Medulla oblongata (tissue), 1 donor: ENCODE measurements at regions not wholly inside any gene's neighbourhood (a gene's known extent, or its start where the extent isn't known, plus 50 kb on each side); places are given as distances from the start of the nearest gene placed in this dataset.
A peak's percentile ranks its signal among the peaks of the same experiment; 100 is the strongest.
"Not testable (repeated sequence)": the region's sequence is repeated elsewhere in the genome, so short reads cannot be mapped to it uniquely, and the experiment has no call there.

Source experiments
- DNase-seq: peaks from one replicate; pipeline ENCODE4 v3.0.0-alpha.2; 2015; ENCODE audit errors: extremely low spot score

DNA sequence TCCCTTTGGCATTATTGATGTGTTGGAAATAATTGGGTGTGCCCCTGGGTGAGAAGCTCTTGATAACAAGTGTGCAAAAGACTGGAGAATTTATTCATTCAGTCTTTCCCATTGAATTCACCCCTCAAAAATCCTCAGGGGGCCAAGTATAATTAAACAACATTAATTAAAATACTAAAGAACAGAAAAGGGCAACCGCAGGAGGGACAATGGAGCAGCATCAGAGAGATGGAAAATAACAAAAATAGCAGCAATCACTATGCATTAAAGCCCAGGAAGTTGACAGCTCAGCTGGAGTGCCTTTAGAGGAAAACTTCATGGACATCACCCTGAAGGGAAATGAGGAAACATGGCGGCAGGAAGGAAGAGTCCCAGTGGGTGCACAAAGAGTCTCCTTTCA lies 227.6 kb downstream of the MINAR1 start:
- no peak for DNase-seq

- no peak for DNase-seq
Measured at GRCh38 chr15:79661411-79661810, 229.3 kb downstream of the MINAR1 start.

DNA sequence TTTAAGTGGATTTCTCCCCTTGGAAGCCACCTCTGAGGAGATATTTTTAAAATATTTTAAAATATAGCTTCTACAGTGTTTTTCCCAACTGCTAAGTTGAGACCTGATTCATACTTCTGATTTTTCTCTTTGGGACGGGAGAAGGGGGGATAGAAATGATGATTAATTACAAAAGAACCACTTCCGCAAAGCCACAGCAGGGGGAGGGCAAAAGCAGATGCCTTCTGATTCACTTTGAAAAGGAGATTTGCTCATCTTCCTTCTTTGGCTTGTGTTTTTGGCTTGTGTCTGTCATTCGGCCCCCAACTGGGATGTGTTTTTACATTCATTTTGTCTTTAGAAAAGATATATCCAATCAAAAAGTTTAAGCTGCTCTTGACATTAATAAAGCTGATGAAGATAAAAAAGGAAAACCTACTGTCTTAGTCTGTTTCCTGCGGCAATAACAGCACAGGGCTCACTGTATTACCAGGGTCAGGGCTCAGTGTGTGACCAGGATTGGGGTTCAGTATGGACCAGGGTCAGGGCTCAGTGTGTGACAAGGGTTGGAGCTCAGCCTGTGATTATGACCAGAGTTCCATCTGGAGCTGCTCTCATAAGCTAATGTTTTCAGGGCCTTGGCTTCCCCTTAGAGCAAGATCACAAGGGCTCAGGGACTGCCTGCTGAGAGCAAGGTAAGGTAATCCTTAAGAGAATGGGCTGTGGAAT lies 223.2 kb downstream of the MTHFS start:
- peak; percentile 5 for DNase-seq

DNA sequence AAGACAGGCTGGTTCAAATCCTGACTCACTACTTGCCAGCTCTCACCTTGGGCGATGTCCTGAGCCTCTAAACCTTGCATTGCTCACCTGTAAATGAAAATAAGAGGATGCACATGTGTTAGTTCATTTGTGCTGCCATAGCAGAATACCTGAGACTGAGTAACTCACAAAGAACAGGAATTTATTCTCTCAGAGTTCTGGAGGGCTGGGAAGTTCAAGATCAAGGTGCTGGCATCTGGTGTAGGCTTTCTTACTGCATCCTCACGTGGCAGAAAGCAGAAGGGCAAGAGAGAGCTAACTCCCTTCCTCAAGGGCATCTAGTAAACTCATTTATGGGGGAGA lies 222.7 kb downstream of the MTHFS start:
- no peak for DNase-seq

GRCh38 chr15:79675982-79676381 lies 220.8 kb downstream of the MTHFS start:
- no peak for DNase-seq

- no peak for DNase-seq
Measured at GRCh38 chr15:79676621-79677020, 220.2 kb downstream of the MTHFS start.

DNA sequence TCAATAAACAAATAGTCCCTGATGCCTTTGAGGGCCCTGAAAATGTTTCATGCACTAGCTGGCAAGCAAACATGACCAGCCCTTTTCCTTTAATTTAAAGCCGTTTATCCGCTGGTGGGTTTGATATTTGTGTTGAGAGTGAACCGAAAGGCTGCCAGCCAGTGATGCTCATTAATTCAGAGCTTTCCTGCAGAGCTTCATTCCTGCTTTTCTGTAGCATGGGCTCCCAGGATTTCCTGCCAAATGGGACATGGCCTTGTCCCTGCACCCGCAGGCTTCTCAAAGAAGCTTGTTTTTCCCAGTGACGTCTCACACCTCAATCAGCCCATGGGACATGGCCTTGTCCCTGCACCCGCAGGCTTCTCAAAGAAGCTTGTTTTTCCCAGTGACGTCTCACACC lies 219.6 kb downstream of the MTHFS start:
- peak; percentile 4 for DNase-seq

DNA sequence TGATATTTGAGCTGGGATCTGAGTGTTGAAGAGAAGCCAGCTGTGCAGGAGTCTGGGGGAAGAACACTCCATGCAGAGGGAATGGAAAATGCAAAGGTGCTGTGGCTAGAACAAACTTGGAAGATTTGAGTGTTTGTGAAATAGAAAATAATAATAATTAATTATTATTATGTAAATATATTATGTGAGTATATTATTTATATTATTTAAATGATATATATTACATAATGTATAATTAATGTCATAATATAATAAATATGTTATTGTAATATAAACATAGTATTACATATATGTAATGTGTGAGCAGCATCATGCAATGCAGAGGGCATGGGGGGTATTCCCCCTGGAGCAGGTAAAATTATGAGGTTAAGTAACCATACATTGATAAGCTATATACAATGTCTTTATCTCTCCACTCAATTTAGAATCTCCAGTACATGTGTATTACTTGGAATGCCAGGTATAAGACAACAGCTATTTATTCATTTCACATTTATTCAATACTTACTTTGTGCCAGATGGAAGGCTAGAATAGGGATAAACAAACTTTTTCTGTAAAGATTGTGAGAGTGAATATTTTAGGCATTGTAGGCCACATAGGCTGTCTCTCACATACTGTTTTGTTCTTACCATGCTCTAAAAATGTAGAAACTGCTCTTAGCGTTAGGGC lies 218.6 kb downstream of the MTHFS start:
- no peak for DNase-seq

DNA sequence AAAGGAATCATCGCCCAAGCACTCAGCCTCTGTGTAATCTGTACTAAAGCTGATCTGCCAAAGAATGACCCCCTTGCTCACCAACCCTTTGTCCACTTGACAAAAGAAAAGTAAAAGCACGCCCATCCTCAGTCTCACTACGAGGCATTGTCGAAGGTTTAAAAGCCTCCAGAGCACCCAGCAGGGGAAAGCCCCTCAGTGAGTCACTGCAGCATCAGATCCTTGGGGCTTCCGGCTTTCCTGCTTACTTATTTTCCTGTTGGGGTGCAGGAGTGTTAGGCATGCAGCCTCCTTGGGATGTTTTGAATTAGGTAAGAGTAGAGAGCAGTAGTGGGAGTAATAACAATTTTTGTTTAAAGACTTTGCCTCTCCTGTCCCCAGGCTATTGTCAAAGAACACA lies 216.1 kb downstream of the MTHFS start:
- no peak for DNase-seq

GRCh38 chr15:79682285-79682684 lies 214.5 kb downstream of the MTHFS start:
- DNase-seq, result peak; percentile 54

- DNase-seq, result no peak
Measured at GRCh38 chr15:79682851-79683288, 213.9 kb downstream of the MTHFS start.

DNA sequence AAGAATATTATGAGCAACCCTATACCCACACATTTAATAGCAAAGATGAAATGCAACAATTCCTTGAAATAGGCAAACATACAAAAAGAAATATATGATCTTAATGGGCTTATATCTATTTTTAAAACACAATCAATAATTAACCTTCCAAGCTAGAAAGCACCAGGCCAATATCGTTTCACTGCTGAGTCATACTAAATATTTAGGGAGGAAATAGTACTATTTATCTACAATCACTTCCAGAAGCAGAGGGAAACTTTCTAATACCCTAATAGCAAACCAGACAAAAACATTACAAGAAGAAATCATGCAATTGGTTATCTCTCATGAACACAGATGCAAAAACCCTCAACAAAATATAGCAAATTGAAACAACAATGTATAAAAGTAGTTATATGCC lies 207.8 kb downstream of the MTHFS start:
- no peak for DNase-seq

DNA sequence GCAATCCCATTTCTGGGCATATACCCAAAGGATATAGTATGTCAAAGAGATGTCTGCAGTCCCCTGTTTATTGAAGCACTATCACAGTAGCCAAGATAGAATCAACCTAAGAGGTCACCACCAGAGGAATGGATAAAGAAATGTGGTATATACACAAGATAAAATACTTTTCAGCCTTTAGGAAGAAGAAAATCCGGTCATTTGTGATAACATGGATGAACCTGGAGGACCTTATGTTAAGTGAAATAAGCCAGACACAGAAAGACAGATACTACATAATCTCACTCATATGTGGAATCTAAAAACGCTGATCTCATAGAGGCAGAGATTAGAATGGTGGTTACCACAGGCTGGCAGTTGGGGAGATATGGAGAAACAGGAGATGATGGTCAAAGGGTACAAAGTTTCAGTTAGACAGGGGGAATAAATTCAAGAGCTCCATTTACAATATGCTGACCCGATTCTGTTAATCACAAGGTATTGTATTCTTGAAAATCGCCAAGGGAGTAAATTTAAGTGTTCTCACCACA lies 195.8 kb downstream of the MTHFS start:
- no peak for DNase-seq

DNA sequence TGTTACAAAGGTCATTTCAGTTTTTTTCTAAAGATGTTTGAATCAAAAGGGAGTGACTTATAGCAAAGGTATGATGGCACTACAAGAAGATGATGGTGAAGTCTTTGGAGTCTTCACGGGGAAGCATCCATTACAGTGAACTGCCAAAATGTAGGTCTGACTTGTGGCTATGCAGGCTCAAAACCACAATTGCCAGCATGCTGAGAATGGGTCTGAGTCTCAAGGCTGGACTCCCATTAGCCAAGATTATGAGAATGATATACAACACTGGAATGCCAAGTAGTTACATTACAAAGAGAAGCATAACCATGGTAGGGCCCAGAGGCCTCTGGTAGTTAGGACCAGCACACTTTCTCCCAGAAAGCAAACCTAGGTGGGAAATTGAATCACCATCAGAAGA lies 194.2 kb downstream of the MTHFS start:
- DNase-seq, result no peak

DNA sequence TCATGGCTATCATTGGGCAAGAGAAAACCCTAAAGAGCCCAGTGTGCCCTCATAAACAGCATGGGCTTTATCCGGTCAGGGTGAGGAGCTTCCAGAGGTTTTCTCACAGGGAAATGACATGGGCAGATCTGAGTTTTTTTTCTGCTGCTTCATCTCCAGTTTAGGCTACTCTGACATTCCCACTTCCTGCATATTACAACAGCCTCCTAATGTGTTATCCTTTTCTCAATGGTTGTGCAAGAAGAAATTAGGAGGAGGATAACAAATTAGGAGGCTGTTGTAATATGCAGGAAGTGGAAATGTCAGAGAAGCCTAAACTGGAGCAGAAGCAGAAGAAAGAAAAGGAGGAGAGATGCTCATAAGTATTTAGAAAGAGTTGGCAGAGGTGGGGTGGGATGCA lies 175.6 kb downstream of the MTHFS start:
- DNase-seq, result no peak

DNA sequence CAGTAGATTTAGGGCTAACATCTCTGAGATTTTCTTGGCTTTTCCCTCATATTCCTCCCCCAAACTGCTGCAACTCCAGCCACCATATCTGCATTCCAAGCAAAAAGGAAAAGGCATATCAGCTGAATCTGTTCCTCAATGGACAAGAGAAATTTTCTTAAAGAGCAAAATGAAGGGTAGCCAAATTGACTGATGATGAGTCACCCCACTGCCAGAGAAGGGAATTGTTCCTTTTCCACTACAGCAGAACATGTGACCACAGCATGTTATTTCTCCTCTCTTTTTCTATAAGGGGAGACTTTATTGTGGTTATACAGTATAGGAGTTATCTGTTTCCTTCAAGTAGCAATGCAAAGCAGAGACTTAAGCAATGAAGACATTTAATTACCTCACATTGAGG lies 172.5 kb downstream of the MTHFS start:
- no peak for DNase-seq

DNA sequence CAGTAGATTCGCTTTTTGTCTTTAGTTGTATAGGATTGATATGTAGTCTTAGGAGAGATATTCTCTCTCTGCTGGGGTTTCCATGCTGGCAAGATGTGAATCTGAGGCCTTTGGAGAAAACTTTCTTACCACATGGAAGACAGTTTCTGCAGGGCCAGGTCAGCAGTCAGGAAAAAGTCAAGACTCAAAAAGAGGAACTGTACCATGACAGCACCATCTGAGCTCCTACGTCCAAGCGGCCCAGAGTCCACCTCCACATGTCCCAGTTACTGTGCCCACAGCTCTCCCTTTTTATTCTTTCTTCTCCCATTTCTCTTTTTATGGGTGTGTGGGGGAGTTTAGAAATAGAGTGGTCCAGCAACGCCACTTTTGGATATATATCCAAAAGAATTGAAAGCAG lies 172.0 kb downstream of the MTHFS start:
- DNase-seq, result peak; percentile 5

DNA sequence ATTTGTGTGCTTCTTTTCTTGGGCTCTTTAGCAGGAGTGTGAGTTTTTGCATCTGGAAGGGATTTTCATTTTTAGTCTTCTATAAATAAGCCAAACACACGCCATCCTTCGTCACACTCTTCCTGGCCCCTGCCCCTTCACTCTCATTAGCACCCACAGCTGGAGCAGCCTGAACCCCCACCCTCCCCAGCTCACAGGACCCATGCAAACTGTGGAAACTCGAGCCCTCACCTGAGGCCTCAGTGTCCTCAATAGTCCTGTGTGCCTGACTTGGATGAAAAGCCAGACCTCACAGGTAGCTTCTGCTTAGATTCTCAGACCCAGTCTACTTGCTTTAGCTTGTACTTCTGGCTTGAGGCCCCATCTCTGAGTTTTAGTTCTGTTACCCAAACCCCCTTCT lies 167.9 kb downstream of the MTHFS start:
- DNase-seq, result no peak

- no peak for DNase-seq
Measured at GRCh38 chr15:79736435-79737000, 160.3 kb downstream of the MTHFS start.

- DNase-seq, result no peak
Measured at GRCh38 chr15:79738143-79738542, 158.7 kb downstream of the MTHFS start.

DNA sequence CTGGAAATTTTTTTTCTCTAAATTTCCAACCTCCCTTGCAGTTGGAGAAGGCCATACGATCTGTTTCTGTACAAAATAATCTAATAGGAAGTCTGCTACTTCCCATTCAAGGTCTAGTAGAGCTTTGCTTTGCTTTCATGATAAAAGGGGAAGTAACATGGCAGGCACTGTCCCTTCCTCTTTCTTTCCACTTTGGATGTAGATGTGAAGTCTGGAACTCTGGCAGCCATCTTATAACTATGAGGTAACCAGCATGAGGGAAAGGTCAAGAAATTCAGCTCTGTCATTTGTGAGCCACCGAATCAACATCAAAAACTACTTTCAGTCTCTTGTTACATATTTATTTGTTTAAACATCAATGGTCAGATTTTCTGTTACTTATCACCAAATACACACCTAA lies 156.3 kb downstream of the MTHFS start:
- no peak for DNase-seq

DNA sequence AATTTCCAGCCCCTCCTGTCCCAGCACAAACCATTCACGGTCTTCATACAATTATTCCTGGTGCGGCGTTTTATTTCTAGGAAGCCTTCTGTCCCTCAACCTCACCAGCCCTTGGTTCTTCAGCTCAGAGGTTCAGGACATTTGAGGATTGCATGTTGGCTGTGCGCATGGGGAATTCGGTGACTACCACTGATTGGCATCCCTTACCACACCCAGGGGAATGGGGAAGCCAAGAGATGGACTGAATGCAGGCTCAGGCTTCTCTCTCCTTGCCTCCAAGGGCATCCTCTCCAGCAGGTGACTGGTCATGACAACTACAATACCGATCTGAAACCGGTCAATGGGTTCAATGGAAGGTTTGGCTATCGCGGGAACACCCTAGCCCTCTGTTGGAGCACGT lies 153.8 kb downstream of the MTHFS start:
- no peak for DNase-seq

GRCh38 chr15:79744485-79744884 lies 152.3 kb downstream of the MTHFS start:
- not testable (repeated sequence) for DNase-seq
